RWPE2 (cell line): ENCODE measurements at regions not wholly inside any gene's neighbourhood (a gene's known extent, or its start where the extent isn't known, plus 50 kb on each side); places are given as distances from the start of the nearest gene placed in this dataset.

Experiments
- ATAC-seq: fragments of 200-7000 bp; cut with Tn5 transposase; 3 replicates; pipeline ENCODE4 v1.9.1; 2021; ENCODE audit warnings: low read depth
- DNase-seq: peaks from one replicate; pipeline ENCODE4 v3.0.0-alpha.2; 2020; ENCODE audit warnings: low spot score
- H3K27ac ChIP-seq: fragments of 450-650 bp; 2 replicates; pipeline ENCODE4 v1.5.1; 2017; ENCODE audit warnings: mild to moderate bottlenecking; ENCODE audit not compliant: poor library complexity, severe bottlenecking
- H3K27me3 ChIP-seq: fragments of 250-450 bp; sonication (Bioruptor Pico); 2 replicates; pipeline ENCODE4 v1.5.1; 2021; ENCODE audit warnings: mild to moderate bottlenecking, moderate library complexity; ENCODE audit not compliant: insufficient read depth, poor library complexity, severe bottlenecking
- H3K36me3 ChIP-seq: fragments of 250-450 bp; sonication (Bioruptor Pico); 2 replicates; pipeline ENCODE4 v1.5.1; 2020; ENCODE audit warnings: low read depth, mild to moderate bottlenecking, moderate library complexity
- H3K4me1 ChIP-seq: fragments of 250-450 bp; sonication (Bioruptor Pico); 2 replicates; pipeline ENCODE4 v1.5.1; 2021; ENCODE audit warnings: mild to moderate bottlenecking, moderate library complexity; ENCODE audit not compliant: insufficient read depth, poor library complexity, severe bottlenecking
- H3K4me3 ChIP-seq: fragments of 250-450 bp; sonication (Bioruptor Pico); 2 replicates; pipeline ENCODE4 v1.5.1; 2021; ENCODE audit warnings: mild to moderate bottlenecking, moderate library complexity; ENCODE audit not compliant: severe bottlenecking
- H3K9me3 ChIP-seq: fragments of 250-450 bp; sonication (Bioruptor Pico); 2 replicates; pipeline ENCODE4 v1.5.1; 2021; ENCODE audit warnings: mild to moderate bottlenecking, moderate library complexity; ENCODE audit not compliant: severe bottlenecking
- CTCF ChIP-seq: fragments of 450-650 bp; IDR thresholded peaks from one replicate; pipeline ENCODE4 v1.5.1; 2017; ENCODE audit warnings: mild to moderate bottlenecking, moderate library complexity; ENCODE audit not compliant: poor library complexity, severe bottlenecking

- no peaks in the 10 kb centered on the region for H3K9me3 ChIP-seq
- DNase-seq (no peak), ATAC-seq (no peak)
- TF ChIP-seq CTCF, result no peak
- H3K27me3 ChIP-seq, result no peaks in the 10 kb centered on the region
- no peaks in the 10 kb centered on the region for H3K36me3 ChIP-seq
- no peak overlapping the region for H3K27ac ChIP-seq
- no peak overlapping the region for H3K4me3 ChIP-seq
- H3K4me1 ChIP-seq, result peaks cover 15% of the 10 kb centered on the region
Measured at GRCh38 chr2:149920389-149920788, 332.8 kb upstream of the MMADHC start.

GRCh38 chr2:149915151-149915550 is 327.6 kb upstream of the MMADHC start:
- TF ChIP-seq CTCF, result no peak
- Histone ChIP-seq H3K4me1 (no peaks in the 10 kb centered on the region), H3K4me3 (no peak overlapping the region), H3K27ac (no peak overlapping the region), H3K36me3 (no peaks in the 10 kb centered on the region), H3K9me3 (no peaks in the 10 kb centered on the region), H3K27me3 (no peaks in the 10 kb centered on the region)
- DNase-seq (no peak), ATAC-seq (no peak)

GRCh38 chr2:149908726-149909683 is 321.4 kb upstream of the MMADHC start:
- Histone ChIP-seq H3K36me3 (no peaks in the 10 kb centered on the region), H3K4me1 (no peaks in the 10 kb centered on the region), H3K27me3 (no peaks in the 10 kb centered on the region), H3K9me3 (no peaks in the 10 kb centered on the region), H3K4me3 (no peak overlapping the region), H3K27ac (no peak overlapping the region)
- no peak for TF ChIP-seq CTCF
- ATAC-seq, result 0 out of 3 replicates have a peak, but pooled peaks have one; percentile 35
- no peak for DNase-seq

GRCh38 chr2:149906886-149907285 is 319.3 kb upstream of the MMADHC start:
- no peaks in the 10 kb centered on the region for H3K4me1 ChIP-seq
- no peak overlapping the region for H3K4me3 ChIP-seq
- no peak for TF ChIP-seq CTCF
- H3K27ac ChIP-seq, result no peak overlapping the region
- ATAC-seq, result no peak
- no peak for DNase-seq
- H3K27me3 ChIP-seq, result no peaks in the 10 kb centered on the region
- no peaks in the 10 kb centered on the region for H3K36me3 ChIP-seq
- no peaks in the 10 kb centered on the region for H3K9me3 ChIP-seq
